Spleen (tissue), 11 donors: ENCODE measurements at regions not wholly inside any gene's neighbourhood (a gene's known extent, or its start where the extent isn't known, plus 50 kb on each side); places are given as distances from the start of the nearest gene placed in this dataset.

Experiments used
- DNase-seq: peaks from one replicate; pipeline ENCODE4 v3.0.0-alpha.2; 2020
- H3K27ac ChIP-seq, 8 donors: fragments of 200-600 bp; sonication (generic) in 7 of 8; 1 replicate in 4 of 8; 2 replicates in 4 of 8; pipeline versions ENCODE4 v1.5.0 to v1.8.0; 2016 to 2021; ENCODE audit warnings: inconsistent platforms in 4 of 8, mild to moderate bottlenecking in 4 of 8, moderate library complexity in 1 of 8
- H3K27me3 ChIP-seq, 7 donors: fragments of 200-600 bp; sonication (generic) in 6 of 7; replicated peaks in 1 of 7; 1 replicate in 4 of 7; 2 replicates in 3 of 7; pipeline versions ENCODE4 v1.5.0 to v1.8.0; 2016 to 2021; ENCODE audit warnings: inconsistent platforms in 3 of 7, mild to moderate bottlenecking in 1 of 7
- H3K36me3 ChIP-seq, 6 donors: fragments of 200-600 bp; sonication (generic) in 5 of 6; 1 replicate in 4 of 6; 2 replicates in 2 of 6; pipeline versions ENCODE4 v1.5.0 to v1.8.0; 2016 to 2021; ENCODE audit warnings: inconsistent platforms in 2 of 6
- H3K4me1 ChIP-seq, 6 donors: fragments of 200-600 bp; sonication (generic) in 5 of 6; 1 replicate in 3 of 6; 2 replicates in 3 of 6; pipeline versions ENCODE4 v1.5.0 to v1.8.0; 2016 to 2021; ENCODE audit warnings: inconsistent platforms in 3 of 6
- H3K4me3 ChIP-seq, 8 donors: fragments of 200-600 bp; sonication (generic) in 7 of 8; 1 replicate in 4 of 8; 2 replicates in 4 of 8; pipeline versions ENCODE4 v1.5.0 to v1.8.0; 2016 to 2021; ENCODE audit warnings: inconsistent platforms in 4 of 8, mild to moderate bottlenecking in 4 of 8, moderate library complexity in 2 of 8
- H3K9me3 ChIP-seq, 8 donors: fragments of 200-600 bp; sonication (generic) in 7 of 8; 1 replicate in 4 of 8; 2 replicates in 4 of 8; pipeline versions ENCODE4 v1.5.0 to v1.8.0; 2016 to 2021; ENCODE audit warnings: inconsistent platforms in 4 of 8
- POLR2A ChIP-seq, 3 donors: fragments of 450-650 bp; IDR thresholded peaks; one replicate each; pipeline ENCODE4 v1.5.1; 2017; ENCODE audit warnings: antibody characterized with exemption in 3 of 3, mild to moderate bottlenecking in 1 of 3
- POLR2AphosphoS5 ChIP-seq, 3 donors: sonication (generic); formaldehyde crosslinking; IDR thresholded peaks; one replicate each; pipeline ENCODE4 v1.5.1; 2017; ENCODE audit warnings: antibody characterized with exemption in 3 of 3
- WGBS, 5 donors: extraction: QIAGEN DNeasy Blood & Tissue Kit in 3 of 5; methylation state at CpG; one replicate each; pipeline versions ENCODE4 v1.1.5 to v1.1.7; 2013 to 2018; 5-methylcytosine and 5-hydroxymethylcytosine counted together
- intact Hi-C: fragments of 100-400 bp; cut with DNase I; formaldehyde crosslinking; loops from one replicate; pipeline ENCODE4 v1.15.0; 2023; ENCODE audit warnings: low total_unique reads
- TF ChIP-seq, protein P1 (sequence below), 11 experiments: fragments of 200-600 bp in 7 of 11; fragments of 450-650 bp in 4 of 11; sonication (generic) in 4 of 11; IDR thresholded peaks in 8 of 11; conservative IDR thresholded peaks in 3 of 11; 1 replicate in 7 of 11; 2 replicates in 4 of 11; pipeline versions ENCODE4 v1.4.0 to v1.8.0; 2016 to 2021; ENCODE audit warnings: antibody characterized with exemption in 11 of 11, inconsistent platforms in 4 of 11, mild to moderate bottlenecking in 1 of 11
- donor health status: healthy with polysubstance abuse.
- donor health status: DM: no; HTN: no; CAD: no; lungs with moderate emphysema.
- donor health status: DM: no; HTN: no; CAD: no.
- donor health status: Bipolar disorder and iron deficiency.
- donor health status: healthy.
- donor health status: DM: no; HTN: no; CAD: no.
- donor health status: DM: yes; HTN: yes; CAD: no.

DNA sequence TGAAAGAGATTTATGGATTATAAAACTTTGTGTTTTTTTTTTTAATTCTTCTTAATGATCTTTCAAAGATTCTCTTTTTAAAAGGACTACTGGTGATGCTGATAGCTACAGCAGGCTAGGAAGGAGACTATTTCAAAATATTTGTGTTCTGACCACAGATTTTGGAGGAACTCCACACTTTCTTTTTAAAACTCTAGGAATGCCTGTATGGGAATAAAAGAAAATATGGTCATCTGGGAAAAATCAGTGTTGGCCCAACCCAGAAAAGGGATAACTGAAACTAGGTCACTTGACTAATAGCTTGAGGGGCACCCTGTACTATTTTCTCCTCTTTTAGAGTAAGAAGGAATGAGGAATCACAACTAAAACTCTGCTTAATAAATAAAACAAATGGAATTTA, 97.6 kb upstream of the ADAMTS19 start:
- H3K27ac ChIP-seq = no peak overlapping the region
- peaks cover 0 to 21% (median 14%) of the 10 kb centered on the region in 8 donors for H3K9me3 ChIP-seq
- no peaks in the 10 kb centered on the region for H3K36me3 ChIP-seq
- DNase-seq = no peak
- intact Hi-C loops = no loop called here
- no peaks in the 10 kb centered on the region for H3K27me3 ChIP-seq
- H3K4me1 ChIP-seq = no peaks in the 10 kb centered on the region
- H3K4me3 ChIP-seq = no peak overlapping the region
- TF ChIP-seq POLR2A (IDR thresholded peaks at IDR 0.05) = no peak
- TF ChIP-seq, protein P1, sequence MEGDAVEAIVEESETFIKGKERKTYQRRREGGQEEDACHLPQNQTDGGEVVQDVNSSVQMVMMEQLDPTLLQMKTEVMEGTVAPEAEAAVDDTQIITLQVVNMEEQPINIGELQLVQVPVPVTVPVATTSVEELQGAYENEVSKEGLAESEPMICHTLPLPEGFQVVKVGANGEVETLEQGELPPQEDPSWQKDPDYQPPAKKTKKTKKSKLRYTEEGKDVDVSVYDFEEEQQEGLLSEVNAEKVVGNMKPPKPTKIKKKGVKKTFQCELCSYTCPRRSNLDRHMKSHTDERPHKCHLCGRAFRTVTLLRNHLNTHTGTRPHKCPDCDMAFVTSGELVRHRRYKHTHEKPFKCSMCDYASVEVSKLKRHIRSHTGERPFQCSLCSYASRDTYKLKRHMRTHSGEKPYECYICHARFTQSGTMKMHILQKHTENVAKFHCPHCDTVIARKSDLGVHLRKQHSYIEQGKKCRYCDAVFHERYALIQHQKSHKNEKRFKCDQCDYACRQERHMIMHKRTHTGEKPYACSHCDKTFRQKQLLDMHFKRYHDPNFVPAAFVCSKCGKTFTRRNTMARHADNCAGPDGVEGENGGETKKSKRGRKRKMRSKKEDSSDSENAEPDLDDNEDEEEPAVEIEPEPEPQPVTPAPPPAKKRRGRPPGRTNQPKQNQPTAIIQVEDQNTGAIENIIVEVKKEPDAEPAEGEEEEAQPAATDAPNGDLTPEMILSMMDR (IDR thresholded peaks at IDR 0.05 in 8 of 11, conservative IDR thresholded peaks at IDR 0.05 in 3 of 11) = no peak
- TF ChIP-seq POLR2AphosphoS5 (IDR thresholded peaks at IDR 0.05) = no peak

DNA sequence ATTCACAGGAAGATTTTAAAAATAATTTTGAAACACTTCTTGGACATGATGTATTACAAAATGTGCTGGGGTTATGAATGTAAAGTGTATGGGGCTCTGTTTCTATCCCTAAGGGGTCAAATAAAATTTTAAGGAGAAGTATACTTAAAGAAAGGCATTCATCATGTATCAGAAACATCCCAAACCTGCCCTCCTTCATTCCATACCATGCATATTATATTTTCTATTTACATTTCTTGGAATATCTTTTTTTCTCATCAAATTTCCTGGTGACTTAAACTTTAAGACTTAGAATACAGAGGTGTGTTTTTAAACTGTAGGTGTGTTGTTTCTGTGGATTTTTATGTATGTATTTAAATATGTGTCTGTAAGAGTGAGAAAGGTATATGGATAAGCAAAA, 96.1 kb upstream of the ADAMTS19 start:
- no peak for TF ChIP-seq POLR2A (IDR thresholded peaks at IDR 0.05)
- TF ChIP-seq, protein P1 (IDR thresholded peaks at IDR 0.05 in 8 of 11, conservative IDR thresholded peaks at IDR 0.05 in 3 of 11) = no peak
- no peak for TF ChIP-seq POLR2AphosphoS5 (IDR thresholded peaks at IDR 0.05)
- no peak for DNase-seq
- intact Hi-C loops = no loop called here
- no peaks in the 10 kb centered on the region for H3K27me3 ChIP-seq
- no peak overlapping the region for H3K27ac ChIP-seq
- no peak overlapping the region for H3K4me3 ChIP-seq
- H3K9me3 ChIP-seq = peaks cover 0 to 21% (median 14%) of the 10 kb centered on the region in 8 donors
- H3K36me3 ChIP-seq = no peaks in the 10 kb centered on the region
- H3K4me1 ChIP-seq = no peaks in the 10 kb centered on the region

DNA sequence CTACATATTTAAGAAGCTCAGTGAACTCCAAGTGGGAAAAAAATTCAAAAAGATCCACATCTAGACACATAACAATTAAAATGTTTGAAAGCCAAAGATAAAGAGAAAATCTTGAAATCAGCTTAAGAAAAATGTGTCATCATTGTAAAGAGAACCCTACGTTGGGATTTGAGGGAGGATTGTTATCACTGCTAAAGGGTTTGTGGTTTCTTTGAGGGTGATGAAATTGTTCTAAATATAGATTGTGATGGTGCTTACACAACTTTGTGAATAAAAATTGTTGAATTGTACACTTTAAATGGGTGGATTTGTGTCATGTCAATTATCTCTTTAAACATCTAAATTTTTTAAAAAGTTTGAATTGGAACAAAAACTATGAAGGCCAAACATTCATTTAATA, 92.2 kb upstream of the ADAMTS19 start:
- no peak overlapping the region for H3K27ac ChIP-seq
- TF ChIP-seq POLR2AphosphoS5 (IDR thresholded peaks at IDR 0.05) (no peak), POLR2A (IDR thresholded peaks at IDR 0.05) (no peak)
- TF ChIP-seq, protein P1 (IDR thresholded peaks at IDR 0.05 in 8 of 11, conservative IDR thresholded peaks at IDR 0.05 in 3 of 11) = no peak
- DNase-seq = no peak
- H3K36me3 ChIP-seq = no peaks in the 10 kb centered on the region
- no peaks in the 10 kb centered on the region for H3K4me1 ChIP-seq
- H3K4me3 ChIP-seq = no peak overlapping the region
- H3K27me3 ChIP-seq = no peaks in the 10 kb centered on the region
- intact Hi-C loops = no loop called here
- H3K9me3 ChIP-seq = peaks cover 0 to 21% (median 14%) of the 10 kb centered on the region in 8 donors
- WGBS, 5 donors = 3 to 26% (median 17%) methylated on average over 1 of the region's 1 CpG

DNA sequence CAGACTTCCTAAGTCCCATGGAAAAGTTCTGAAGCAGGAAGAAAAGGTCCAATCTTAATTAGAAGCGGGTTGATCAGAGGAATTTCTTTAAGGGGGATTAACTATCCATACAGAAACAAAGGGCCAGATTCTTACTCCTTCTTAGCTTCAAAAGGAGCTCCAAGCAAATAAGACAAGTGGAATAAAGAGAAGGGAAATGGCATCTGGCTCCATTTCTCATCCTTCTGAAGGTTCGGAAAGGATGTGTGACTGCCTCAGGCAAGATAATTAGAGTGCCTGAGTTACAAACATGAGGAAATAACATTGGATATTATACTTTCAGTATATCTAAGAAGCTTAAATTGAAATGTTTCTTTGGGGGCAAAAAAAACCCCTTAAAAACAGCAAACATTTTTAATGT, 88.1 kb upstream of the ADAMTS19 start:
- no peaks in the 10 kb centered on the region for H3K27me3 ChIP-seq
- H3K36me3 ChIP-seq = no peaks in the 10 kb centered on the region
- H3K9me3 ChIP-seq = peaks cover 0 to 3% (median 0%) of the 10 kb centered on the region in 8 donors
- DNase-seq = no peak
- H3K27ac ChIP-seq = no peak overlapping the region
- 65 to 80% (median 75%) methylated on average over 2 of the region's 2 CpGs for WGBS, 5 donors
- H3K4me1 ChIP-seq = no peaks in the 10 kb centered on the region
- TF ChIP-seq, protein P1 (IDR thresholded peaks at IDR 0.05 in 8 of 11, conservative IDR thresholded peaks at IDR 0.05 in 3 of 11) = no peak
- TF ChIP-seq POLR2A (IDR thresholded peaks at IDR 0.05) (no peak), POLR2AphosphoS5 (IDR thresholded peaks at IDR 0.05) (no peak)
- H3K4me3 ChIP-seq = no peak overlapping the region
- intact Hi-C loops = no loop called here
